Gastroesophageal sphincter (tissue), 4 donors: ENCODE measurements at regions not wholly inside any gene's neighbourhood (a gene's known extent, or its start where the extent isn't known, plus 50 kb on each side); places are given as distances from the start of the nearest gene placed in this dataset.

Source experiments
- ATAC-seq: fragments of 150-250 bp; one replicate; pipeline ENCODE4 v1.9.1; 2016; ENCODE audit warnings: mild to moderate bottlenecking, moderate library complexity
- H3K27ac ChIP-seq, 4 donors: fragments of 200-600 bp; sonication (generic) in 3 of 4; 1 replicate in 3 of 4; 2 replicates in 1 of 4; pipeline ENCODE4 v1.5.1; 2016 to 2019
- H3K27me3 ChIP-seq: fragments of 200-600 bp; sonication (generic); one replicate; pipeline ENCODE4 v1.5.1; 2019
- H3K36me3 ChIP-seq, 2 donors: fragments of 200-600 bp; sonication (generic); one replicate each; pipeline ENCODE4 v1.5.1; 2019; ENCODE audit warnings: control low read depth in 1 of 2
- H3K4me1 ChIP-seq, 3 donors: fragments of 200-600 bp; sonication (generic); 1 replicate in 2 of 3; 2 replicates in 1 of 3; pipeline ENCODE4 v1.5.1; 2016 to 2019; ENCODE audit warnings: control low read depth in 2 of 3
- H3K4me3 ChIP-seq, 2 donors: fragments of 200-600 bp; sonication (generic); one replicate each; pipeline ENCODE4 v1.5.1; 2019; ENCODE audit warnings: mild to moderate bottlenecking in 1 of 2, moderate library complexity in 1 of 2
- H3K9me3 ChIP-seq, 3 donors: fragments of 200-600 bp; sonication (generic); one replicate each; pipeline ENCODE4 v1.5.1; 2017 to 2019; ENCODE audit warnings: control low read depth in 2 of 3
- EP300 ChIP-seq: sonication (generic); formaldehyde crosslinking; IDR thresholded peaks from one replicate; pipeline ENCODE4 v1.6.1; 2017; ENCODE audit warnings: antibody characterized with exemption, mild to moderate bottlenecking
- POLR2A ChIP-seq, 2 donors: fragments of 450-650 bp; IDR thresholded peaks; one replicate each; pipeline ENCODE4 v1.6.1; 2017; ENCODE audit warnings: antibody characterized with exemption in 2 of 2, mild to moderate bottlenecking in 2 of 2, moderate library complexity in 1 of 2
- POLR2AphosphoS5 ChIP-seq: sonication (generic); formaldehyde crosslinking; IDR thresholded peaks from one replicate; pipeline ENCODE4 v1.6.1; 2017; ENCODE audit warnings: antibody characterized with exemption
- WGBS, 2 donors: methylation state at CpG; one replicate each; pipeline ENCODE4 v1.1.5; 2018; ENCODE audit warnings: low coverage in 1 of 2; 5-methylcytosine and 5-hydroxymethylcytosine counted together
- TF ChIP-seq, protein P1 (sequence below), 4 experiments: fragments of 200-600 bp in 2 of 4; fragments of 450-650 bp in 2 of 4; sonication (generic) in 1 of 4; IDR thresholded peaks; one replicate each; pipeline ENCODE4 v1.5.1; 2017 to 2019; ENCODE audit warnings: antibody characterized with exemption in 4 of 4, mild to moderate bottlenecking in 2 of 4, moderate library complexity in 2 of 4

DNA sequence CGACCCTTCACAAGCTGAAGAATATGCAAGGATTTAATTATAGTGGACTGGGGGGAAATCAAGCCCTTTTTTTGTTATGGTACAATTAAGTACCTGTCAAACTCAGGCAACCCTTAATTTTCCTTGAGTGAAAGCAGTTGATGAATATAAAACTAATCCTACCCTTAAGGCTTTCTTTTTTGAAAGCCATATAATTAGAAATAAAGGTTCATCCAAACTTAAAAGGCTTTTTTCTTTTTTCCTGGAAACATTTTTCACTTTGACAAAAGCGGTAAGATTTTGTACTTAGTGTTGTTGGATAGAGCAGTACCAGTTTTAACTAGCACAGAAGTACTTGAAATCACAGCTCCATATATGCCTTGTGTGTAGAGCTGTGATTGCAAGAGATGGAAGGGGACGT, 91.9 kb upstream of the MANSC4 start:
- no peaks in the 10 kb centered on the region for H3K36me3 ChIP-seq
- H3K4me1 ChIP-seq, result no peaks in the 10 kb centered on the region
- no peak overlapping the region for H3K4me3 ChIP-seq
- H3K27me3 ChIP-seq, result no peaks in the 10 kb centered on the region
- TF ChIP-seq POLR2A (IDR thresholded peaks at IDR 0.05) (no peak), EP300 (no peak), POLR2AphosphoS5 (no peak)
- TF ChIP-seq, protein P1, sequence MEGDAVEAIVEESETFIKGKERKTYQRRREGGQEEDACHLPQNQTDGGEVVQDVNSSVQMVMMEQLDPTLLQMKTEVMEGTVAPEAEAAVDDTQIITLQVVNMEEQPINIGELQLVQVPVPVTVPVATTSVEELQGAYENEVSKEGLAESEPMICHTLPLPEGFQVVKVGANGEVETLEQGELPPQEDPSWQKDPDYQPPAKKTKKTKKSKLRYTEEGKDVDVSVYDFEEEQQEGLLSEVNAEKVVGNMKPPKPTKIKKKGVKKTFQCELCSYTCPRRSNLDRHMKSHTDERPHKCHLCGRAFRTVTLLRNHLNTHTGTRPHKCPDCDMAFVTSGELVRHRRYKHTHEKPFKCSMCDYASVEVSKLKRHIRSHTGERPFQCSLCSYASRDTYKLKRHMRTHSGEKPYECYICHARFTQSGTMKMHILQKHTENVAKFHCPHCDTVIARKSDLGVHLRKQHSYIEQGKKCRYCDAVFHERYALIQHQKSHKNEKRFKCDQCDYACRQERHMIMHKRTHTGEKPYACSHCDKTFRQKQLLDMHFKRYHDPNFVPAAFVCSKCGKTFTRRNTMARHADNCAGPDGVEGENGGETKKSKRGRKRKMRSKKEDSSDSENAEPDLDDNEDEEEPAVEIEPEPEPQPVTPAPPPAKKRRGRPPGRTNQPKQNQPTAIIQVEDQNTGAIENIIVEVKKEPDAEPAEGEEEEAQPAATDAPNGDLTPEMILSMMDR (IDR thresholded peaks at IDR 0.05), result no peak
- H3K9me3 ChIP-seq, result no peaks in the 10 kb centered on the region
- no peak overlapping the region for H3K27ac ChIP-seq
- ATAC-seq, result no peak
- 52 to 78% methylated on average over 2 to 3 of the region's 3 CpGs for WGBS, 2 donors

DNA sequence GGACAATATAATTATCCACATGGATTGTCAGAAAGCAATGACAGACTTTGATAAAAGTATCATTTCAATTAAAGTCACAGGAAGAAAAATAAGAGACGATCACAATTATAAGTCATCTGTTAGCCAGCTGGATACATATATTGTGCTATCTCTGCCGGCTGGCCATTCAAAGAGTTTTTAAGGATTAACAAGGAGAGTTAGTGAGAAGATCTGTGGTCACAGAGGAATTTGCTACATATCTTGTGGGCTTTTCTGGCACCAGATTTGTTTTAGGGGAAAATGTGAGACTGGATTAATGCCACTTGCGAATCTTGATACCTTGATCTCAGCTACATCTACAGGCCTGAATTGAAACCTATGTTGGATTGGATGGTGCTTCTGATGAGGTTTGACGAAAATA, 90.9 kb upstream of the MANSC4 start:
- Histone ChIP-seq H3K27ac (no peak overlapping the region), H3K4me1 (no peaks in the 10 kb centered on the region), H3K36me3 (no peaks in the 10 kb centered on the region), H3K9me3 (no peaks in the 10 kb centered on the region), H3K27me3 (no peaks in the 10 kb centered on the region), H3K4me3 (no peak overlapping the region)
- ATAC-seq, result no peak
- WGBS, 2 donors, result 80 to 93% methylated on average over 4 of the region's 4 CpGs
- TF ChIP-seq, protein P1 (IDR thresholded peaks at IDR 0.05), result no peak
- no peak for TF ChIP-seq POLR2AphosphoS5
- TF ChIP-seq POLR2A (IDR thresholded peaks at IDR 0.05), result no peak
- TF ChIP-seq EP300, result no peak

DNA sequence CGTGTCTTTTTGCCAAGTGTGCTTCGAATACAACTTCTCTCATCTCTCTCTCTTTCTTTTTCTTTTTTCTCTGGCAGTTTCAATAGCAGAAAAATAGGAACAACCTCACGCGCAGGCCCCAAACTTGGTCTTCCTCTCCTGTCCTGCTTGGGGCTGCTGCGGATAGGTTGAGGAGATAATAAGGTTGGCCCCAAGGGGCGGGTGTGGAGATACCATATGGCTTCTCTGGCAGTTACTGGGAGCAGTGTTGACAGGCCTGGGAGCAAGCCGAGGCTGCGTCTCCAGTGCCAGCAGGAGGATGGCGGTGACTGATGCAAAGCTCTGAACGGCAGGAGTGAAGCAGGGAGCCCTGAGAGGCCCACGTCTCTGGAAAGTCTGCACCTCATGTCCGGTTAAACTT, 89.5 kb upstream of the MANSC4 start:
- Histone ChIP-seq H3K36me3 (no peaks in the 10 kb centered on the region), H3K4me1 (no peaks in the 10 kb centered on the region), H3K9me3 (no peaks in the 10 kb centered on the region), H3K4me3 (no peak overlapping the region), H3K27ac (no peak overlapping the region), H3K27me3 (no peaks in the 10 kb centered on the region)
- WGBS, 2 donors, result 44 to 71% methylated on average over 6 to 8 of the region's 12 CpGs
- TF ChIP-seq EP300, result no peak
- no peak for TF ChIP-seq POLR2AphosphoS5
- TF ChIP-seq, protein P1 (IDR thresholded peaks at IDR 0.05), result no peak
- TF ChIP-seq POLR2A (IDR thresholded peaks at IDR 0.05), result no peak
- no peak for ATAC-seq

DNA sequence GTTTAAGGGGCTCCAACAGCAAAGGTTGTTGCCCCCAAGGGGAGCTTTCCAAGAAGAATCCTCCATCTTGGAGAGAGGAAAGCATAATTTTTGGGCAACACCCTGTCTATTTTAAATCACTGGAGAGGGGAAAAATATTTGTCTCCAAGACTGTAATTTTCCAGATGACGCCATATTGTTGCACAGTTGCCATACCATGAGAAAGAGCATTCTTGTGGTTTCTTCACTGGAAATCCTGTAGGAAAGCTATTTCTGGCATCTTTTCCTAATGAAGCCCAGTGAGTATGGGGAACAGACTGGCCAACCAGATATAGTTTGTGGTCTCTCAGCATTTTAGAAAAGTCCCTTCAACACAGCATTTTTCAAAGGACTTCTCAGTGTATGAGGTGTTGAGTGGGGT, 88.1 kb upstream of the MANSC4 start:
- Histone ChIP-seq H3K4me3 (no peak overlapping the region), H3K27ac (no peak overlapping the region), H3K27me3 (no peaks in the 10 kb centered on the region), H3K9me3 (no peaks in the 10 kb centered on the region), H3K36me3 (no peaks in the 10 kb centered on the region), H3K4me1 (no peaks in the 10 kb centered on the region)
- no peak for ATAC-seq
- TF ChIP-seq, protein P1 (IDR thresholded peaks at IDR 0.05), result no peak
- TF ChIP-seq POLR2A (IDR thresholded peaks at IDR 0.05) (no peak), POLR2AphosphoS5 (no peak), EP300 (no peak)
- WGBS, 2 donors, result 92 to 100% methylated on average over 1 of the region's 1 CpG

DNA sequence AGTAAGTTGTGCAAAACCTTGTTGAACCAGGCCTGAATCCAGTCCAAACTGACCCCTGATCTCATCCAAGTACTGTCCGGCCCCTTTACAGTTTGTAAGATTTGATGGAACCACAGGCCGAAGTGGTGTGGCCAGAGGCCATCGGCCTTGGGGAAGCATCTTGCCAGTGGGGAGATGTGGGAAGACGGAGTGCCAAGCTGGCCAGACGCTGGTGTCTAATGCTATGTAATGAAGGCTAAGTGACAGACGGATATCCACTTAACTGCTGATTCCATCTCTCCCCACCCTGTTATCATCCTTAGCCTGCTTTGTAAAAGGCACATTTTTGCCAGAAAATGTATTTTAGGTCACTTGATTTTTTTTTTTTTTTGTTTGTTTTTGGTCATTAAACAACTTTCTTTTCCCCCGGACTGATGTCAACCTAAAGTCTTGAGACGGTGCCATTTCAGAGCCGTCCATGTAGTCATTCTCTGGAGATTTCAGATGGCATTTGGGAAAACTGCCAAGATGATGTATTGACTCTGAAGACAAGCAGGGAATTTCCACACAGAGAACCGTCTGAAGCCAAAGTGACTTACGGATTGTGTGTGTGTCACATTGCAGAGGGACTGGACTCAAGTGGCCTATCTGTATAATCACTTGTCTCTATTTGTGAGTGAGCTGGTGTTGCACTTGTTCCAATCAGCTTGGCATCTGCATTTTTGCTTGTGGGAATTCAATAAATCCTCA, 86.5 kb upstream of the MANSC4 start:
- 69 to 79% methylated on average over 7 to 10 of the region's 11 CpGs for WGBS, 2 donors
- Histone ChIP-seq H3K9me3 (no peaks in the 10 kb centered on the region), H3K27me3 (no peaks in the 10 kb centered on the region), H3K4me1 (no peaks in the 10 kb centered on the region), H3K36me3 (no peaks in the 10 kb centered on the region), H3K27ac (no peak overlapping the region), H3K4me3 (no peak overlapping the region)
- ATAC-seq, result no peak
- TF ChIP-seq POLR2A (IDR thresholded peaks at IDR 0.05) (no peak), EP300 (no peak), POLR2AphosphoS5 (no peak)
- TF ChIP-seq, protein P1 (IDR thresholded peaks at IDR 0.05), result no peak
